T follicular helper cell (primary cell): ENCODE measurements at regions not wholly inside any gene's neighbourhood (a gene's known extent, or its start where the extent isn't known, plus 50 kb on each side); places are given as distances from the start of the nearest gene placed in this dataset.
"Not testable (repeated sequence)": the region's sequence is repeated elsewhere in the genome, so short reads cannot be mapped to it uniquely, and the experiment has no call there.

ENCODE experiments used
- DNase-seq: peaks from one replicate; pipeline ENCODE4 v3.0.0-alpha.2; 2020; ENCODE audit warnings: low read depth

GRCh38 chr4:177494791-177495190, 52.6 kb upstream of the AGA start:
- no peak for DNase-seq

- not testable (repeated sequence) for DNase-seq
Observed at GRCh38 chr4:177495626-177496025, 53.4 kb upstream of the AGA start.

GRCh38 chr4:177499537-177499936, 57.3 kb upstream of the AGA start:
- no peak for DNase-seq

- DNase-seq = no peak
Observed at GRCh38 chr4:177505171-177505615, 63.0 kb upstream of the AGA start.

- DNase-seq = no peak
Observed at GRCh38 chr4:177508662-177509061, 66.4 kb upstream of the AGA start.

GRCh38 chr4:177509226-177509745, 67.0 kb upstream of the AGA start:
- DNase-seq = no peak

- no peak for DNase-seq
Observed at GRCh38 chr4:177511611-177512010, 69.4 kb upstream of the AGA start.

GRCh38 chr4:177512646-177513045, 70.4 kb upstream of the AGA start:
- DNase-seq = no peak

GRCh38 chr4:177517862-177518261, 75.6 kb upstream of the AGA start:
- DNase-seq = no peak

- no peak for DNase-seq
Observed at GRCh38 chr4:177519481-177520260, 77.4 kb upstream of the AGA start.

GRCh38 chr4:177528620-177529019, 86.4 kb upstream of the AGA start:
- no peak for DNase-seq

GRCh38 chr4:177530561-177530960, 88.3 kb upstream of the AGA start:
- DNase-seq = no peak

GRCh38 chr4:177532358-177532757, 90.1 kb upstream of the AGA start:
- no peak for DNase-seq

- not testable (repeated sequence) for DNase-seq
Observed at GRCh38 chr4:177534841-177535240, 92.6 kb upstream of the AGA start.

GRCh38 chr4:177546745-177547144, 104.5 kb upstream of the AGA start:
- DNase-seq = no peak

- DNase-seq = no peak
Observed at GRCh38 chr4:177547985-177548384, 105.7 kb upstream of the AGA start.

- no peak for DNase-seq
Observed at GRCh38 chr4:177555007-177555574, 112.9 kb upstream of the AGA start.

GRCh38 chr4:177557416-177557815, 115.2 kb upstream of the AGA start:
- DNase-seq = no peak

- no peak for DNase-seq
Observed at GRCh38 chr4:177558995-177559394, 116.8 kb upstream of the AGA start.

- no peak for DNase-seq
Observed at GRCh38 chr4:177562163-177562562, 119.9 kb upstream of the AGA start.

GRCh38 chr4:177562859-177563258, 120.6 kb upstream of the AGA start:
- no peak for DNase-seq

GRCh38 chr4:177566691-177567090, 124.5 kb upstream of the AGA start:
- DNase-seq = no peak

- DNase-seq = no peak
Observed at GRCh38 chr4:177568931-177569330, 126.7 kb upstream of the AGA start.

GRCh38 chr4:177569434-177569833, 127.2 kb upstream of the AGA start:
- no peak for DNase-seq
